ENCODE measurements at regions not wholly inside any gene's neighbourhood (a gene's known extent, or its start where the extent isn't known, plus 50 kb on each side); places are given as distances from the start of the nearest gene placed in this dataset.

GRCh38 chr16:87190288-87191230 is 126.6 kb downstream of the C16orf95 start:
- no peak overlapping the region for H3K27ac ChIP-seq
- H3K4me2 ChIP-seq: no peak overlapping the region
- 62% methylated on average over 9 of the region's 9 CpGs for WGBS (ENCODE audit: missing lambda C conversion rate)
- no peak overlapping the region for H3K4me3 ChIP-seq
- TF ChIP-seq HEYL (CRISPR knock-in tag; IDR thresholded peaks at IDR 0.05) (no peak), RNF2 (IDR thresholded peaks at IDR 0.05; ENCODE audit: borderline replicate concordance, low read depth) (no peak), SMC3 (IDR thresholded peaks at IDR 0.05) (no peak), ZNF302 (CRISPR knock-in tag; IDR thresholded peaks at IDR 0.05) (no peak), USF2 (IDR thresholded peaks at IDR 0.05) (no peak), HES2 (IDR thresholded peaks at IDR 0.05) (no peak), ATOH8 (CRISPR knock-in tag; IDR thresholded peaks at IDR 0.05; ENCODE audit: low read depth) (no peak), CEBPB (IDR thresholded peaks at IDR 0.05) (no peak), CHD4 (IDR thresholded peaks at IDR 0.05; ENCODE audit: borderline replicate concordance) (no peak), CBX8 (IDR thresholded peaks at IDR 0.05) (no peak), HOXA7 (CRISPR knock-in tag; IDR thresholded peaks at IDR 0.05) (no peak), JUN (IDR thresholded peaks at IDR 0.05) (no peak), KDM1A (IDR thresholded peaks at IDR 0.05; ENCODE audit: low read depth) (no peak), EP300 (IDR thresholded peaks at IDR 0.05) (no peak), BCL3 (IDR thresholded peaks at IDR 0.05) (no peak), HMGXB4 (CRISPR knock-in tag; IDR thresholded peaks at IDR 0.05; ENCODE audit: borderline replicate concordance) (no peak), NR3C1 (IDR thresholded peaks at IDR 0.05) (no peak), MAZ (IDR thresholded peaks at IDR 0.05; ENCODE audit: borderline replicate concordance, low read depth, low read length) (no peak), REST (IDR thresholded peaks at IDR 0.05) (no peak)
- ChIA-PET CTCF (interaction anchor here (0.8 to 2.6 kb wide), 9 partner anchors 10 to 626 kb away, joined by 3 to 14 read pairs (median 3); no protein-coding TSS in a partner anchor), POLR2A (no interaction called here)
- FAIRE-seq (no peak), ATAC-seq (no peak), DNase-seq (ENCODE audit: low read depth in 1 of 2, low spot score in 1 of 2) (no peak)
- H3K4me1 ChIP-seq: no peaks in the 10 kb centered on the region
- peaks cover 14% of the 10 kb centered on the region for H3K9me3 ChIP-seq

Measured in A549 (cell line).